Esophagus mucosa (tissue), 1 donor: ENCODE measurements at regions not wholly inside any gene's neighbourhood (a gene's known extent, or its start where the extent isn't known, plus 50 kb on each side); places are given as distances from the start of the nearest gene placed in this dataset.
"Not testable (repeated sequence)": the region's sequence is repeated elsewhere in the genome, so short reads cannot be mapped to it uniquely, and the experiment has no call there.

Source experiments
- ATAC-seq: fragments of 200-7000 bp; cut with Tn5 transposase; one replicate; pipeline ENCODE4 v1.9.1; 2020
- donor health status: DM: yes; HTN: yes; CAD: no.

DNA sequence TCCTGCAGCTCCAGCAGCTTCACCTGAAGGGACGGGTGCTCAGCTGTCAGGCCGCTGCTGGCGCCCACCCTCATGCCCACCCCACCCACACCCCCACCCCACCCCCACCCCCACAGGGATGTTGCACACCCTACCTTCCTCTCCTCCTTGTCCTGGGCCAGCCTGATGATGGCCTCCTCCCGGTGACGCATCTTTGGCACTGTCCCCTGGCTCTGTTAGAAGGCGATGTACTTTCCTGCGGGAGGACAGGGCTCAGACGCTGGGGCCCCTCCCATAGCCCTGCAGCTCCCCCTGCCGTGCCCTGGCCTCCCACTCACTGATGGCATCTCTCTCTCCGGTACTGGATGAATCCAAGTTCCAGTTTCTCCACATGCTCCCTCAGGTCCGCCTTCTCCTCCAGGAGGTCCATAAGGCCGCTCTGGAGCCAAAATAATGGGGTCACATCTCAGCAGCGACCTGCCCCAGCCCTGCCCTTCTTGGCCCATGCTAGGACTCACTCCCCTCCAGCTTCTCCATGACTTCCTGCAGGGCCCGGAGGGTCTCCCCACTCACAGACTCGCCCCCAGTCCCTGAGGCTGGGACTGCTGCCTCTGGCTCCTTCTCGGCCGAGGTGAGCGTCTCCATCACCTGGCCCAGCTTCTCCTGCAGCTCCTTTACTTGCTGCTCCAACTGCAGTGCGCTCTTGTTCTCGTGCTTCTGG, 55.2 kb downstream of the GOLGA8B start:
- ATAC-seq, result not testable (repeated sequence)

DNA sequence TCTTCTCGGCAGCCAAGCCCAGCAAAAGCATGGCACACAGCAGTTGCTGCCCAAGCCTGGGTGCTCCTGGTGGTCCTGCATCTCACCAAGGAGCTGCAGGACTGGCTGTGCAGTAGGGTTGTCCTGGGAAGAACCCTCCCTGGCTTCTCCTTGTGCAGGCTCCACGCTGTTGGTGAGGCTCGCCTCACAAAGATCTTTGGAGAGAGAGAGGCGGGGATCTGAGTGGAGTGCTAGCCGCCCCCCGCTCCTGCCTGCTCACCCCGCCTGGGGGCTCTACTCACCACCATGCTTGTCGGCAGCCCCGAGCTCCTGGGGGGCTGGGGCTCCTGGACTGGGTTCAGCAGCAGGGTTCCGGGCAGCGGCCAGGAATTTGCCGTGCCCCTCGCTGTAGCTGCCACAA, 55.8 kb downstream of the GOLGA8B start:
- not testable (repeated sequence) for ATAC-seq

DNA sequence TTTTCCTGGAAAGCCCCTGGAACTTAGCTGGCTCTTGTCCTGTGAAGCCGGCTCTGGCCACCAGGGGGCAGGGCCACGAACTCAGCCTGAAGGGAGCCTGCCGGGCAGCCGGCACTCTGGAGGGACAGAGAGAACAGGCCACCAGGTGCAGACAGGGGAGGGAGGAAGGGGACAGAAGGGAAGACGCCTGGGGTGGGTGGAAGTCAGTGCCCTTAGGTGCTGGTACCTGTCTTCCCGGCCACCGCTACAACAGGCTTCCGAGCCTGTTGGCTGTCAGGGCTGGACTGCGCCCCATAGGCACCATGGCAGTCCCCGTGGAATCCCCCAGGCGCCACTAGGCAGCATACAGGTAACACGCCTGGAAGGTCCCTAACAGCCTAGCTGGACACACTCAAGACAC, 59.6 kb downstream of the GOLGA8B start:
- ATAC-seq, result not testable (repeated sequence)

DNA sequence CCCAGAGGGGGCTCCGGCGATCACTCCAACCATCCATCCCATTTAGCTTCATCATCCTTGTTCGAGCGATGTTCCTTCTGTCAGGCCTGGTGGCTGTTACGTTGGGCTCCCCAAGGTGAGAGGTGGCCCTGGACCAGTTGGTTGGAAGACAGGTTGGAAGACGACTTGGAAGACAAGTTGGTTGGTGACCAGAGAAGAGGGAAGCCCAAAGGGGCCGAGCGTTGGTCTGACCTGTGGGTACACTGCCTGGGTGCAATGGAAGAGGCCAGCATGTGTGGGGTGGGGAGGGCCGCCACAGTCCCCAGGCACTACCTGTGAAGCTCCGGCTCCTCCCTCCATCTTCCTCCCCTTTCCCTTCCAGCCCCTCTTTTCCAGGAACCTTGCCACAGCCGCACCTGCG, 60.9 kb downstream of the GOLGA8B start:
- ATAC-seq, result not testable (repeated sequence)

DNA sequence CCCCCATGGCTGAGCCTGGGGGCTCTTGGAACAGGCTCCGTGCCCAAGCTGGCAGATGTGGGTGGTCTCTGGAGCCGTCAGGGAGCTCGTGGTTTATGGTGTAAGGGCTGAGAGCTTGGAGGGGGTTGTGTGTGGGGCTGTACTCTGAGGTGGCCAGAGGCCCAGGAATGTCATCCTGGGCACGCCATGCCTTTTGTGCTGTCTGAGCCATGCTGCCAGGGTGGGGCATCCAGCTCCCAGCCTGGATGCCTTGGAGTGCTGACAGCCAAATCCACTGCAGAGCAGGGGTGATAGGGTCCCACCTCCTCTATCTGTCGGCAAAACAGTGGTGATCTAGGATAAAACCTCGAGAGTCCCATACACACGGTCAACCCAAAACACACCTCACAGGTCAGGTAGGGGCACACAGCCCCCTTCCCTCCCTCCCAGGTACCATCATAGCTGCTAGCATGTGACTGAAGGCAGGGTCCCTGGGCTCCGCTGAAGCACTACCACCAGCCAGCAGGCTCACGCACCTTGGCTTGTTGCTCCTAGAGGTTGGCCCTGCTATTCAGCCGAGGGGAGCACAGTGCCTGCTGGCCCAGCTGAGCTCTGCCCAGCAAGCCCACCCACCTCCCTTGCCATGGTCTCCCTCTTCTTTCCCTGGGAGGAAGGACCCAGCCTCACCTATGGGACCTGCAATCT, 61.5 kb downstream of the GOLGA8B start:
- ATAC-seq, result not testable (repeated sequence)

DNA sequence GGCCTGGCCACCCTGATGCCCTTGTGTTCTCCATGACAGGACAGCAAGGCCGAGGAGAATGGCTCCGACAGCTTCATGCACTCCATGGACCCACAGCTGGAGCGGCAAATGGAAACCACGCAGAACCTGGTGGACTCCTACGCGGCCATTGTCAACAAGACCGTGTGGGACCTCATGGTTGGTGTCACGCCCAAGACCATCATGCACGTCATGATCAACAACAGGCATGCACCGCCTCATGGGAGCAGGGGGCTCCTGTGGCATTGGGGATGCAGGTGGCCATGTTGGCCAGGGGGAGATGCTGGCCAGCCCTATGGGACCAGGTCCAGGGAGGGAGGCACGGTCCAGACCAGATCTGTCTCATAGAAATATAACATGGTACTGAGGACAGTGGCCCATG, 62.9 kb downstream of the GOLGA8B start:
- ATAC-seq, result no peak

DNA sequence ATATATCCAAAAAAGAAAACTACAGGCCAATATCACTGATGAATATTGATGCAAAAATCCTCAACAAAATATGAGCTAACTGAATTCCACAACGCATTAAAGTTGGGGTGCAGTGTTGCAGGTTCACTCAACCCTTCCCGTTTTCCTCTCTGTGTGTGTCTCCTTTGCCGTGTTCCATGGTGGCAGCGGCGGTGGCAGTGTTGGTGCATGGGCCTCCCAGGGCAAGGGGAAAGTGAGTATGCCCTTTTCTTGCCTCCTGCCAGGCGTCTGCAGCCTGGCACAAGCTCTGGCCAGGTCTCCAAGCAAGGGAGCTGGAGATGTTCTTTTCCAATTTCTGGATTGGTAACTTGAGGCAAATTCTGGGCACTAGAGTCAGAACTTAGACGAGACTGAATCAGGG, 63.4 kb downstream of the GOLGA8B start:
- ATAC-seq, result not testable (repeated sequence)

DNA sequence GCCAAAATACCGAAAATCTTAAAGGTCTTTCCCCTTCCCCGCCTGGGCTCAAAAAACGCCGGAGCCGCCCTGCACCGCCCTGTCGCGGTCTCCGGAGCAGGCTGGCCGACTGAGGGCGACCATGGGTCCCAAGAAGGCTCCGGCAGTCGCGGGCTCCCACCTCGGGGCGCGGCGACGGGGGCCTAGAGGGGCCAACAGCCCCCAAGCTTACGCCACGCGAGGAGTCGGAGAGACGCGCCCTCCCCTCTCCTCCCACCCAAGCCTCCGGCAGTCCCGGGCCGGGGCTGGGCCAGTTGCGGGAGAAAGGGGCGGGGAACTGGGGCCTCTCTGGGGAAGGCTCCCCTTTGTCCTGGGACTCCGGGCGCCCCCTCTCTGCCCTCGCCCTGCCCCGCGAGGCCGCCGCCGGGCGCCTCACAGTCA, 69.2 kb downstream of the GOLGA8B start:
- peak; percentile 56 for ATAC-seq

DNA sequence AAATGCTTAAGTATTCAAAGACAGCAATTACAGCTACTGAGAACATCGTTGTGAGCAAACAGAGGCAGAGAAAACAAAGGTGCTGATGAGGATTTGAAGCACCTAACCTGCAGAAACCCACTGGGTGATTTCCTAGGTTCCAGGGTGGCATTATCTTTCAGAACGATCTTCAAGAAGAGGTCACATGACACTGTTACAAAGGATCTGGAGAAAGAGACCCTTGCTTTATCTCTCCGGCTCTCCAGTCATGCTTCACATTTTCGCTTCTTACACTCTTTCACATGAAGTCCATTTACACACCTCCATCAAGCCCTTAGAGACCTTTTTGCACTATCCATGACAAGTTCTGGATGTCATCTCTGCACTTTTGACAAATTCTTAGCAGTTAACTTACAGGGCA, 70.8 kb downstream of the GOLGA8B start:
- no peak for ATAC-seq

DNA sequence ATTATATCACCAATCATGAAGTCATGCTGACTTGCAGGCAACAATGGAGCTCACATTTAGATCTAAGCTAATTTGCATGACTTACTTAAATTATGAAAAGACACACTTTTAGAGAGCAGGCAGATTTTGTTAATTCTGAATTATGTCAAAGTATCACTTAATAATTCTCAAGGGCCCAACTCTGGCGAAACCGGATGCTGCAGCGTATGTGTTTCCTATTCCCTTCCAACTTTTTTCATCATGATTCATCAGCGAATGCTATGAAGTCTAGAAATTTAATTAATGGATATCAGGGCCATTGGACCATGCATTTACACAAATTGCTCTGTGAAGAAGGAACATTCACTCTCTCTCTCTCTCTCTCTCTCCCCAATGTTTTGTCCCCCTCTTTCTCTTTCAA, 63.5 kb upstream of the GOLGA8A start:
- ATAC-seq, result no peak

DNA sequence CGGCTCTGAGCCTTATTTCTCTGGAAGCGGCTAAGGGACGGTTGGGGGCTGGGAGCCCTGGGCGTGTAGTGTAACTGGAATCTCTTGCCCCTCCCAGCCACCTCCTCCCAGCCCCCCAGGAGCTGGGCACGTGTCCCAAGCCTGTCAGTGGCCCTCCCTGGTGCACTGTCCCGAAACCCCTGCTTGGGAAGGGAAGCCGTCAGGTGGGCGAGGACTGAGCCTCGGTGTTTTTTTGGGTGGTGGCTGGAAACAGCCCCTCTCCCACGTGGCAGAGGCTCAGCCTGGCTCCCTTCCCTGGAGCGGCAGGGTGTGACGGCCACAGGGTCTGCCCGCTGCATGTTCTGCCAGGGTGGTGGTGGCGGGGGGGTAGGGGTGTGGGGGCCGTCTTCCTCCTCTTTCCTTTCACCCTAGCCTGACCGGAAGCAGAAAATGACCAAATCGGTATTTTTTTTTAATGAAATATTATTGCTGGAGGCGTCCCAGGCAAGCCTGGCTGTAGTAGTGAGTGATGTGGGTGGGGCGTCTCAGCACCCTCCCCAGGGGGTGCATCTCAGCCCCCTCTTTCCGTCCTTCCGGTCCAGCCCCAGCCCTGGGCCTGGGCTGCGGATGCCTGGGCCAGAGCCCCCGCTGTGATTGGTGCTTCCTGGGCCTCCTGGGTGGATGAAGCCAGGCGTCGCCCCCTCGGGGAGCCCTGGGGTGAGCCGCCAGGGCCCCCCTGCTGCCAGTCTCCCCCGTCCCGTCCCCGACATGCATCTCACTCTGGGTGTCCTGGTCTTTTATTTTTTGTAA, 58.8 kb upstream of the GOLGA8A start:
- ATAC-seq, result no peak

DNA sequence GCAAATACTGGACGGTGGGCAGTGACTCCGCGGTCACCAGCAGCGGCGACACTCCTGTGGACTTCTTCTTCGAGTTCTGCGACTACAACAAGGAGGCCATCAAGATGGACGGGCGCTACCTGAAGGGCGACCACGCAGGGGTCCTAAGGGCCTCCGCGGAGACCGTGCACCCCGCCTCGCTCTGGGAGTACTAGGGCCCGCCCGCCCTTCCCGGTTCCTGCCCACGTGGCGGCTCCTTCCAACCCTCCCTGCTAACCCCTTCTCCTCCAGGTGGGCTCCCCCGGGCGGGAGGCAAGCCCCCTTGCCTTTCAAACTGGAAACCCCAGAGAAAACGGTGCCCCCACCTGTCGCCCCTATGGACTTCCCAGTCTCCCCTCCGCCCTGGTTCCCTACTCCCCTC, 58.1 kb upstream of the GOLGA8A start:
- ATAC-seq, result not testable (repeated sequence)

DNA sequence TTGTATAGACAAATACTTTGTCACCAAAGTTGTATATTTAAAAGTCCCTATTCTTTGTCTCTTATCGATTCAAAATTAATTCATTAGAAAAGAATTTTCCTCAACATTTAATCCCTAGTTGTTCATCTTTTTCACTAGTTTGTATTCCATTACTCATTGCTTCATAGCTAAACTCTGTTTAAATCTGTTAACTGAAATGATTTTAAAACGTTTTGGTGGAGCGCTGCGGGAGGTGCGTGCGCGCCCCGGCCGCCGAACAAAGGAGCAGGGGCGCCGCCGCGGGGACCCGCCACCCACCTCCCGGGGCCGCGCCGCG, 56.4 kb upstream of the GOLGA8A start:
- no peak for ATAC-seq

DNA sequence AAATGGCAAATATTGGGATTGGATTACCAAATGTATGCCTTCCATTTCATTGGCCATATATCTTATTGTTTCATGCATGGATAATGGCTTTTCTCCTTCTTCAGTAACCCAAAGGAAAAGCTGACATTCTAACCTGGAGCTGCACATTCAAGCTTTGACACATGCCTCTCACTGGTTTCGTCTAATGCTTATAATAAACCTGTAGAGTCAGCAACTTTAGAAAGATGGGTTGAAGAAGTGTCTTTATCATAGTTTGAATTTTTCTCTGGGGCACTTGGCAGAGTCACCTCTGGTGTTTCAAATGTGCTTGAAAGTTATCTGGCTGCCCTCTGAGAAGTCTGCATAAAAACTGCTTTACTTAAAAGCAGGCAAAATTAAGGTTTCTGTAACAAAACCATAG, 55.4 kb upstream of the GOLGA8A start:
- no peak for ATAC-seq

DNA sequence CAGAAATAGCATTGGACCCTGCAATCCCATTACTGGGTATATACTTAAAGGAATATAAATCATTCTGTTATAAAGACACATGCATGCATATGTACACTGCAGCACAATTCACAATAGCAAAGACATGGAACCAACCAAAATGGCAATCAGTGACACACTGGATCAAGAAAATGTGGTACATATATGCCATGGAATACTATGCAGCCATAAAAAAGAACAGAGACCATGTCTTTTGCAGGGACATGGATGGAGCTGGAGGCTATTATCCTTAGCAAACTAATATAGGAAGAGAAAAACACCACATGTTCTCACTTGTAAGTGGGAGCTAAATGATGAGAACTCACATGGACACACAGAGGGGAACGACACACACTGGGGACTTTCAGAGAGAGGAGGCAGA, 53.9 kb upstream of the GOLGA8A start:
- not testable (repeated sequence) for ATAC-seq

DNA sequence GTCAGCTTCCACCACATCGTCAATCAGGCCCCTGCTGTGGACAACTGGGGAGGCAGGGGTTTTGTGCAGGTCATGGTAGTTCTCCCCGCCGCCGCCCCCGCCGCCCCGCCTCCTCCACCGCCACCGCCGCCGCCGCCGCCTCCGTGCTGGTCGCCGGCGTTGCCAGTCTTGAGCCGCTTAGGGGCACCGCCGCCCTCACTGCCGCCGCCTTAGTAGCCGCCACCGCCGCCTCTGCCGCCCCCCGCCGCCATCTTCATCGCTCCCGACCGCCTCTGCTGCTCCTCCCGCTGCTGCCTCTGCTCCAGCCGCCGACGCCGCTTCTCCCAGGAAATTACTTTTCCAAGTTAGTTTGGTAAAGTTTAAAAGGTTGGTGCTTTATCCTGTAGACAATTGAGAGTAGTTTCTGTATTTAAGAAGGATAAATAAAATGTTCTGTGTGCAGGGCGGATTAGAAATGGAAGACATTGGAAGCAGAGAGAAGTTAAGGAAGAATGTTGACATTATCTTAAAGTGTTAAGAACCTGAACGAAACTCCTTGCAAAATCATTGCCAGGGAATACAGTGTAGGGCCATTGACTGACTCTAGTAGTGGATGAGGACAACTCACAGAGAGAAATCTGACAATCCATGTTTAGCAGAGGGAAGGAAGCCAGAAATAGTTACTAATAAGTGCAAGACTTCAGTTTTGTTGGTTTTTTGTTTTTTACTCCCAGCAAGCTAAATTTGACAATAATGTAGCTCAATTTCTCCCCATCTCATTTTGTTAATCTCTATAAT, 53.0 kb upstream of the GOLGA8A start:
- no peak for ATAC-seq

DNA sequence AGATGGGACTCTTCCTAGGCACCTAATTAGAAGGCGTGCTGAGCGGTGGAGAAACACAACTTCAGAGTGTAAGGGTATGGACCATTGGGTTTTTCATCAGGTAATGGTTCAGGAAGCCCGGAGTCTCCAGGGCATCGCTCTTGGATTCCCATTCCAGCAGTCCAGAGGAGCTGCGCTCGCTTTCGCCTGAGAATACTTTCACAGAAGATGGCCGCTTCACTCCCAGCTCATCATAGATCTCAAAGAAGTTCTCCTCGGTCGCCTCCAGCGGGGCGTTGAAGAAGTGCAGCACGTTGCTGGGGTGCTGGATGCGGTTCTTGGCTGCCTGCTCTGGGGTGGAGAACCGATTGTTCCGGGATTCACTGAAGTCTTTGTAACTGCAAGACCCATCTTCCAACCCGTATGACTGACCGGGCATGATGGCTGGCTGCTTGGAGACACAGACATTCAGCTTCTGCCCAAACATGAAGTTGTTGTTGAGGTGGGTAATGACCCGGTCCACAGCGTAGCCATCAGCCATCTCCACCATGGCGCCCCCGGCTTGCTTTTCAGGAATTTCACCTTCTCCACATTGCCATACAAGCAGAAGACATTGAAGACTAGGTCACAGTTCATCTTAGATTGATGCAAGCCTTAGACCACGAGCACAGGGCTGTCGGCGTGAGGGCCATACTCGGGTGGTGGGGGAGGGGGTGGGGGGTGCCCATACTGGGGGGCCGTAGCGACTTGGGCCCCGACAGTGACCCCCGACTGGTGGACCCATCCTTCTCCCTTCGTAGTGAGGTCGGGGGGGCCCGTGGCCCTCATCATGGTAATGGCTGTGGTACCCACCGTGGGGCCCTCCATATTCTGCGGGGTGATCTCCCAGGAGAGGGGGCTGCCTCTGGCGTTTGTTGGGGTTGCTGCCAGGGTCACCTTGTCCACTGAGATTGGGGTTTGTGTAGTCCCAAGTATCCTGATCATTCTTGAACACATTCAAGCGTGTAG, 51.7 kb upstream of the GOLGA8A start:
- ATAC-seq, result peak; percentile 33
